SK-N-SH (cell line): ENCODE measurements at regions not wholly inside any gene's neighbourhood (a gene's known extent, or its start where the extent isn't known, plus 50 kb on each side); places are given as distances from the start of the nearest gene placed in this dataset.

Source experiments
- CTCF ChIA-PET: fragments of 300-600, 350-600 bp; formaldehyde crosslinking; extraction: SDS; loops from one replicate; lab custom pipeline; 2021; lab: Yijun Ruan, JAX
- POLR2A ChIA-PET: fragments of 350-600 bp; sonication (Branson Sonifier 250); formaldehyde crosslinking; extraction: SDS; loops from one replicate; lab custom pipeline; 2020; ENCODE audit warnings: antibody characterized with exemption, inconsistent platforms; lab: Yijun Ruan, JAX
- DNase-seq: peaks from one replicate; pipeline ENCODE4 v3.0.0; 2012
- H2AFZ ChIP-seq: fragments of 200-600 bp; sonication (generic); 2 replicates; pipeline ENCODE4 v1.8.1; 2016; ENCODE audit warnings: antibody characterized with exemption, mild to moderate bottlenecking, low read depth
- H3F3A ChIP-seq: fragments of 200-600 bp; sonication (generic); replicated peaks from 2 replicates; pipeline ENCODE3; 2016; ENCODE audit warnings: antibody characterized with exemption, mild to moderate bottlenecking; ENCODE audit not compliant: insufficient read depth
- H3K27ac ChIP-seq, 2 experiments: fragments of 200-500 bp in 1 of 2; fragments of 200-600 bp in 1 of 2; sonication (Bioruptor generic) in 1 of 2; sonication (generic), shearing (Covaris generic) in 1 of 2; 2 replicates each; pipeline versions ENCODE4 v1.5.1 to v1.6.1; 2014 to 2016; ENCODE audit warnings: low read depth in 2 of 2, inconsistent platforms in 1 of 2, low read length in 1 of 2, mild to moderate bottlenecking in 1 of 2, mixed read lengths in 1 of 2
- H3K27me3 ChIP-seq: fragments of 200-600 bp; sonication (generic), shearing (Covaris generic); 2 replicates; pipeline ENCODE4 v1.6.1; 2016; ENCODE audit warnings: mixed run types; ENCODE audit not compliant: insufficient read depth
- H3K36me3 ChIP-seq, 2 experiments: fragments of 200-500 bp in 1 of 2; fragments of 200-600 bp in 1 of 2; sonication (Bioruptor generic) in 1 of 2; sonication (generic) in 1 of 2; replicated peaks in 1 of 2; 2 replicates each; pipeline versions ENCODE3 to v1.5.1; 2014 to 2016; ENCODE audit warnings: low read length in 1 of 2, mild to moderate bottlenecking in 1 of 2; ENCODE audit not compliant: insufficient read depth in 2 of 2, control insufficient read depth in 1 of 2
- H3K4me1 ChIP-seq, 2 experiments: fragments of 200-500 bp in 1 of 2; fragments of 200-600 bp in 1 of 2; sonication (Bioruptor generic) in 1 of 2; sonication (generic), shearing (Covaris generic) in 1 of 2; 2 replicates each; pipeline versions ENCODE4 v1.5.1 to v1.6.1; 2014 to 2016; ENCODE audit warnings: low read depth in 1 of 2, low read length in 1 of 2, mixed run types in 1 of 2; ENCODE audit not compliant: insufficient read depth in 2 of 2, control insufficient read depth in 1 of 2
- H3K4me2 ChIP-seq: fragments of 200-600 bp; sonication (generic), shearing (Covaris generic); 2 replicates; pipeline ENCODE4 v1.6.1; 2017; ENCODE audit warnings: mixed run types
- H3K4me3 ChIP-seq, 2 experiments: fragments of 200-500 bp in 1 of 2; fragments of 200-600 bp in 1 of 2; sonication (Bioruptor generic) in 1 of 2; sonication (generic), shearing (Covaris generic) in 1 of 2; 2 replicates each; pipeline versions ENCODE4 v1.5.1 to v1.8.1; 2014 to 2016; ENCODE audit warnings: low read depth in 2 of 2, inconsistent platforms in 1 of 2, low read length in 1 of 2, mild to moderate bottlenecking in 1 of 2, mixed read lengths in 1 of 2, moderate library complexity in 1 of 2
- H3K79me2 ChIP-seq: fragments of 200-600 bp; sonication (generic); 2 replicates; pipeline ENCODE4 v1.8.1; 2017; ENCODE audit warnings: mild to moderate bottlenecking; ENCODE audit not compliant: insufficient read depth
- H3K9ac ChIP-seq: fragments of 200-600 bp; sonication (generic); 2 replicates; pipeline ENCODE4 v1.6.1; 2017; ENCODE audit warnings: mixed run types
- H3K9me2 ChIP-seq: fragments of 200-600 bp; sonication (generic); 2 replicates; pipeline ENCODE4 v1.6.1; 2017; ENCODE audit warnings: mixed run types
- H3K9me3 ChIP-seq: fragments of 200-600 bp; sonication (generic); 2 replicates; pipeline ENCODE4 v1.6.1; 2017; ENCODE audit warnings: mixed run types, mild to moderate bottlenecking, moderate library complexity
- H4K20me1 ChIP-seq: fragments of 200-600 bp; sonication (generic); 2 replicates; pipeline ENCODE4 v1.6.1; 2017; ENCODE audit warnings: mild to moderate bottlenecking, mixed run types; ENCODE audit not compliant: insufficient read depth
- EP300 ChIP-seq, 2 experiments: IDR thresholded peaks; 2 replicates each; pipeline versions ENCODE4 v1.4.0 to v1.6.1; 2012; ENCODE audit warnings: borderline replicate concordance in 1 of 2, low read depth in 1 of 2, low read length in 1 of 2
- EZH2phosphoT487 ChIP-seq: fragments of 200-600 bp; sonication (generic); IDR thresholded peaks from 2 replicates; pipeline ENCODE4 v1.6.1; 2017; ENCODE audit warnings: low read depth, mixed run types, mild to moderate bottlenecking, antibody characterized with exemption, moderate library complexity, borderline replicate concordance
- FOXJ3 ChIP-seq: sonication (generic); formaldehyde crosslinking; IDR thresholded peaks from 2 replicates; pipeline ENCODE4 v1.5.1; 2020; ENCODE audit warnings: mild to moderate bottlenecking, missing genetic modification reagents
- GABPA ChIP-seq: IDR thresholded peaks from 2 replicates; pipeline ENCODE4 v1.4.0; 2012; ENCODE audit warnings: low read depth, mild to moderate bottlenecking
- POLR2AphosphoS5 ChIP-seq: IDR thresholded peaks from 2 replicates; pipeline ENCODE4 v1.6.1; 2012; ENCODE audit warnings: low read depth, low read length
- RFX5 ChIP-seq: IDR thresholded peaks from 2 replicates; pipeline ENCODE4 v1.6.1; 2012; ENCODE audit warnings: mild to moderate bottlenecking, improper control_type of control experiment, low read length
- RXRA ChIP-seq: IDR thresholded peaks from 2 replicates; pipeline ENCODE4 v1.4.0; 2012; ENCODE audit warnings: low read depth, mild to moderate bottlenecking, borderline replicate concordance
- SMC3 ChIP-seq: IDR thresholded peaks from 2 replicates; pipeline ENCODE4 v1.6.1; 2012; ENCODE audit warnings: low read depth, low read length, improper control_type of control experiment
- YY1 ChIP-seq: IDR thresholded peaks from 2 replicates; pipeline ENCODE4 v1.4.0; 2012; ENCODE audit warnings: low read depth, mild to moderate bottlenecking
- WGBS: methylation state at CpG from one replicate; pipeline ENCODE4 v1.1.6; 2017; ENCODE audit warnings: low lambda C conversion rate; 5-methylcytosine and 5-hydroxymethylcytosine counted together
- TF ChIP-seq, protein P1 (sequence below): IDR thresholded peaks from 2 replicates; pipeline ENCODE4 v1.4.0; 2012; ENCODE audit warnings: low read depth, borderline replicate concordance
- TF ChIP-seq, protein P2 (sequence below): IDR thresholded peaks from 2 replicates; pipeline ENCODE4 v1.4.0; 2012; ENCODE audit warnings: low read depth
- TF ChIP-seq, protein P3 (sequence below): fragments of 150-350 bp; IDR thresholded peaks from 2 replicates; pipeline ENCODE4 v1.6.1; 2016; ENCODE audit warnings: mild to moderate bottlenecking, low read depth, low read length

DNA sequence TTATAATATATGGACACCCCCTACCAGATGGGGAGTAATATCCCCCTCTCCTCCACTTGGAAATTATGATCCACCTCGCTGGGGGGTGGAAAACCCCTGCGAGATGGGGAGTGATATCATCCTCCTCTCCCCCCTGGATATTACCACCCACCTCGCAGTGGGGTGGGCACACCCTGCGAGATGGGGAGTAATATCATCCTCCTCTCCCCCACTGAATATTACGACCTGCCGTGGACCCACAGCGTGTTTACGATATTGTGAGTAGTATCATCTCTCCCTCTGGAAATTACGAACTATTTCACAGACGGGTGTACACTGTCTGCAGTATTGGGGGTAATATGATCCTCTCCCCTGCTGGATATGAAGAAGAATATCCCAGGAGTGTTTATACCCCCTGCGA lies 228.3 kb upstream of the WSCD1 start:
- H3K9me3 ChIP-seq = no peaks in the 10 kb centered on the region
- H2AFZ ChIP-seq = no peak overlapping the region
- no peak overlapping the region for H3K4me3 ChIP-seq
- ChIA-PET POLR2A (no interaction called here), CTCF (no interaction called here)
- H3K4me2 ChIP-seq = no peak overlapping the region
- H3K27me3 ChIP-seq = peaks cover 6% of the 10 kb centered on the region; the same call in 1 of the 2 replicates
- H3F3A ChIP-seq = no peaks in the 10 kb centered on the region
- H3K9me2 ChIP-seq = no peaks in the 10 kb centered on the region
- H3K36me3 ChIP-seq = no peaks in the 10 kb centered on the region
- 50% methylated on average over 11 of the region's 11 CpGs for WGBS
- no peaks in the 10 kb centered on the region for H4K20me1 ChIP-seq
- no peaks in the 10 kb centered on the region for H3K4me1 ChIP-seq
- no peak overlapping the region for H3K27ac ChIP-seq
- TF ChIP-seq SMC3 (no peak), GABPA (no peak), YY1 (no peak), RFX5 (no peak), RXRA (no peak), EZH2phosphoT487 (no peak), EP300 (IDR thresholded peaks at IDR 0.05; ENCODE audit: borderline replicate concordance in 1 of 2, low read depth in 1 of 2, low read length in 1 of 2) (no peak), FOXJ3 (CRISPR knock-in tag) (no peak)
- TF ChIP-seq, protein P1, sequence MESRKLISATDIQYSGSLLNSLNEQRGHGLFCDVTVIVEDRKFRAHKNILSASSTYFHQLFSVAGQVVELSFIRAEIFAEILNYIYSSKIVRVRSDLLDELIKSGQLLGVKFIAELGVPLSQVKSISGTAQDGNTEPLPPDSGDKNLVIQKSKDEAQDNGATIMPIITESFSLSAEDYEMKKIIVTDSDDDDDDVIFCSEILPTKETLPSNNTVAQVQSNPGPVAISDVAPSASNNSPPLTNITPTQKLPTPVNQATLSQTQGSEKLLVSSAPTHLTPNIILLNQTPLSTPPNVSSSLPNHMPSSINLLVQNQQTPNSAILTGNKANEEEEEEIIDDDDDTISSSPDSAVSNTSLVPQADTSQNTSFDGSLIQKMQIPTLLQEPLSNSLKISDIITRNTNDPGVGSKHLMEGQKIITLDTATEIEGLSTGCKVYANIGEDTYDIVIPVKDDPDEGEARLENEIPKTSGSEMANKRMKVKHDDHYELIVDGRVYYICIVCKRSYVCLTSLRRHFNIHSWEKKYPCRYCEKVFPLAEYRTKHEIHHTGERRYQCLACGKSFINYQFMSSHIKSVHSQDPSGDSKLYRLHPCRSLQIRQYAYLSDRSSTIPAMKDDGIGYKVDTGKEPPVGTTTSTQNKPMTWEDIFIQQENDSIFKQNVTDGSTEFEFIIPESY = no peak
- TF ChIP-seq, protein P2, sequence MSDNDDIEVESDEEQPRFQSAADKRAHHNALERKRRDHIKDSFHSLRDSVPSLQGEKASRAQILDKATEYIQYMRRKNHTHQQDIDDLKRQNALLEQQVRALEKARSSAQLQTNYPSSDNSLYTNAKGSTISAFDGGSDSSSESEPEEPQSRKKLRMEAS = no peak
- TF ChIP-seq, protein P3, sequence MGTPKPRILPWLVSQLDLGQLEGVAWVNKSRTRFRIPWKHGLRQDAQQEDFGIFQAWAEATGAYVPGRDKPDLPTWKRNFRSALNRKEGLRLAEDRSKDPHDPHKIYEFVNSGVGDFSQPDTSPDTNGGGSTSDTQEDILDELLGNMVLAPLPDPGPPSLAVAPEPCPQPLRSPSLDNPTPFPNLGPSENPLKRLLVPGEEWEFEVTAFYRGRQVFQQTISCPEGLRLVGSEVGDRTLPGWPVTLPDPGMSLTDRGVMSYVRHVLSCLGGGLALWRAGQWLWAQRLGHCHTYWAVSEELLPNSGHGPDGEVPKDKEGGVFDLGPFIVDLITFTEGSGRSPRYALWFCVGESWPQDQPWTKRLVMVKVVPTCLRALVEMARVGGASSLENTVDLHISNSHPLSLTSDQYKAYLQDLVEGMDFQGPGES = no peak
- no peak for DNase-seq
- no peaks in the 10 kb centered on the region for H3K79me2 ChIP-seq
- no peak overlapping the region for H3K9ac ChIP-seq

DNA sequence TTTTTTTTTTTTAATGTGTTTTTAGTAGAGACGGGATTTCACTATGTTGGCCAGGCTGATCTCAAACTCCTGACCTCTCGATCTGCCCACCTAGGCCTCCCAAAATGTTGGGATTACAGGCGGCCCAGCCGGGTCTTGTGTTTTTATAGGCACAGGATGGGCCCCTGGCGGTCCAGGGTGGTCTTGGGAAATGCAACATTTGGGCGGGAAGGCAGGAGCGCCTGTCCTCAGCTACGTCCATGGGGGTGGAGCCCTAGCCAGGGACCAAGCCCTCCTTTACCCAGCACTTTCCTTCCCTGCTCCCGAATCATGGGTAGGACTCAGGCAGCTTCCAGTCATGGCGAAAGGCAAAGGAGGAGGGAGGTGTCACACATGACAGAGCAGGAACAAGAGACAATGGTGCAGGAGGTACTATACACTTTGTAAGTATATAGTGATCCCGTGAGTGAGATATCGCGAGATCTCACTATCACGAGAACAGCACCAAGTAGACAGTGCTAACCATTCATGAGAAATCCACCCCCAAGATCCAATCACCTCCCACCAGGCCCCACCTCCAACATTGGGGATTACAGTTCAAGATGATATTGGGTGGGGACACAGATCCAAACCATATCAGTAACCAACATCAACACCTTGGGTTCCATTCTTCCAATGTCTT lies 226.7 kb upstream of the WSCD1 start:
- no peak overlapping the region for H3K4me2 ChIP-seq
- no peak overlapping the region for H3K4me3 ChIP-seq
- H3K27ac ChIP-seq = no peak overlapping the region
- no peak for DNase-seq
- H3K27me3 ChIP-seq = peaks cover 6% of the 10 kb centered on the region; the same call in 1 of the 2 replicates
- ChIA-PET POLR2A (no interaction called here), CTCF (no interaction called here)
- H3K9me2 ChIP-seq = no peaks in the 10 kb centered on the region
- H3K79me2 ChIP-seq = no peaks in the 10 kb centered on the region
- H3K4me1 ChIP-seq = no peaks in the 10 kb centered on the region
- H4K20me1 ChIP-seq = no peaks in the 10 kb centered on the region
- no peak overlapping the region for H3K9ac ChIP-seq
- H3K36me3 ChIP-seq = no peaks in the 10 kb centered on the region
- WGBS = 30% methylated on average over 14 of the region's 14 CpGs
- no peaks in the 10 kb centered on the region for H3F3A ChIP-seq
- H3K9me3 ChIP-seq = no peaks in the 10 kb centered on the region
- H2AFZ ChIP-seq = no peak overlapping the region
- TF ChIP-seq, protein P1 = no peak
- TF ChIP-seq POLR2AphosphoS5 = no peak
